Activated CD4-positive, alpha-beta T cell treated with anti-CD3 and anti-CD28 coated beads, Interleukin-2, Interleukin-4, amounts not matched to agents 100 ng/mL and 50 ng/mL, durations not matched to agents 16 hours and 8 hours (primary cell): ENCODE measurements at regions not wholly inside any gene's neighbourhood (a gene's known extent, or its start where the extent isn't known, plus 50 kb on each side); places are given as distances from the start of the nearest gene placed in this dataset.
"Not testable (repeated sequence)": the region's sequence is repeated elsewhere in the genome, so short reads cannot be mapped to it uniquely, and the experiment has no call there.

Source experiments
- DNase-seq: peaks from one replicate; pipeline ENCODE4 v3.0.0-alpha.2; 2020; ENCODE audit warnings: low spot score

DNA sequence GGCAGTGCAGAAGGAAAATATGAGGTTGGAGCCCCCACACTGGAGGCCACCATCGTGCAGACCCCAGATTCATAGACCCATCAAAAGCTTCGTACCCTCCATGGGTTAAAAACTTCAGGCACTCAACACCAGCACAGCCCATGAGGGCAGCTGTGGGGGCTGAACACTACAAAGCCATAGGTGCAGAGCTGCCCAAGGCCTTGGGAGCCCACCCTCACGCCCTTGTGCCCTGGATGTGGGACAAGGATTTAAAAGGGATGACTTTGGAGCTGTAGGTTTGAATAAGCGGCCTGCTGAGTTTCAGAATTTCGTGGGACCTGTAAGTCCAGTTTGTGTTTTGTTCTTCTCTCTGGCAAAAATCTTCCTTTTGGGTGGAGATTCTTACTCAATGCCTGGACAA, 747.6 kb downstream of the SPATA31A6 start:
- DNase-seq: not testable (repeated sequence)

DNA sequence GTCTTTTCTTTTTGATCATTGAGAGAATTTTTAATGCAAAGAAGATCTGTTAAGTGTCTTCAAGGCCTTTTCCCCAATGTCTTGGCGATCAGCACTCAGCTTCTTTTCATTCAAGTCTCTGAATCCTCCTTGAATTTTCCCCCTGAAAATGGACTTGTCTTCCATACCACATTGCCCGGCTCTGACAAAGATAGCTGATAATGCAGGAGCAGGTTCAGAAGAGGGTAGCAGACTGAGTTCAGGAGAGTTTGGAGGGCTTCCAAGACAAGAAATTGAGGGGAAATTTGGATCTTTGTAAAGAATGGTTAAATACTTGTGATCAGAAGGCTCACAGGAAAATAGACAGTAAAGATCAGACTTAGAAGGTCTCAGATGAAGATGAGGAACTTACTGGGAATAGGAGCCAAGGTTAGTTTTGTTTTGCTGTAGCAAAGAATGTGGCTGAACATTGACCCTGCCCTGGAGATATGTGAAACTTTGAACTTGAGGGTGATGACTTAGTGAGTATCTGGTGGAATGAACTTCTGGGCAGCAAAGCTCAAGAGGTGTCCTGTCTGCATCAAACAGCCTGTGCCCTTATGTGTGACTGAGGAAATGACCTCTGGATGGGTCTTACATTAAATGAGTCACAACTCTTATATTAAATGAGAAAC, 754.2 kb downstream of the SPATA31A6 start:
- DNase-seq: not testable (repeated sequence)

DNA sequence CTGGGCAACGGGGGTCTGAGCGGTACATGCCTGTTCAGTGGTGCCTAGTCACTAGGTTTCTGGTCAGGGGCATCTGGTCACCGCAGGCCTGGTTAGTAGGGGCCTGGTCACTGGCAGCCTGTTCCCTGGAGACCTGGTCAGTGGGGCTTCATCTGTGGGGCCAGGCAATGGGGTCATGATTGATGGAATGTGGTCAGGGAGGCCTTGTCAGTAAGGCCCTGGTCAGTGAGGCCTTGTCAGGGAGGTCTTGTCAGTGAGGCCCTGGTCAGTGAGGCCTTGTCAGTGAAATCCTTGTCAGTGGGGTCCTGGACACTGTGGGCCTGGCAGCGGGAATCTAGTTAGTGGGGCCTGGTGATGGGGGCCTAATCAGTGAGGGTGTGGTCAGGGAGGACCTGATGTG, 763.6 kb downstream of the SPATA31A6 start:
- not testable (repeated sequence) for DNase-seq

DNA sequence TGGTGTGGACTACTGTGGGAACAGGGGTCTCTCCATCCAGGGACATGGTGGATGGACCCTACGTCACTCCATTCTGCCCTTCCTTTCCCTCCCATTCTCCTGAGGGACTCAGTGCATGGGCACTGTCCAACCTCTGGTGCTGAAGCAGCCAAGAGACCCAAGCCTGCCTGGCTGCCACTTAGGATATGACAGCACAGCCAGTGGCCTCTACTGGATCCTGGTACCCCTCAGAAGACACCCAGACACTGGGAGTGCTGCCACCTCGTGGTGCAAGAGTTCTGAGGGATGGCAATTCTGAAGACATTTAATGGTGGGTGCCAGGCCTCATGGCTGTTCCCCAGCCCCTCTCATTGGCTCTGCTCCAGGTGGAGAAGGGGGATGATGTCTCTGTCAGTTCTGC, 767.8 kb downstream of the SPATA31A6 start:
- DNase-seq: peak; percentile 3

DNA sequence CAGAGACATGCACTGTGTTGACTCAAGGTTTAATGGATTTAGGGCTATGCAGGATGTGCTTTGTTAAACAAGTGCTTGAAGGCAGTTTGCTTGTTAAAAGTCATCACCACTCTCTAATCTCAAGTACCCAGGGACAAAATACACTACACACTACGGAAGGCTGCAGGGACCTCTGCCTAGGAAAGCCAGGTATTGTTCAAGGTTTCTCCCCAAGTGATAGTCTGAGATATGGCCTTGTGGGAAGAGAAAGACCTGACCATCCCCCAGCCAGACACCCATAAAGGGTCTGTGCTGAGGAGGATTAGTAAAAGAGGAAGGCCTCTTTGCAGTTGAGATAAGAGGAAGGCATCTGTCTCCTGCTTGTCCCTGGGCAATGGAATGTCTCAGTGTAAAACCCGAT, 781.7 kb downstream of the SPATA31A6 start:
- DNase-seq: not testable (repeated sequence)

DNA sequence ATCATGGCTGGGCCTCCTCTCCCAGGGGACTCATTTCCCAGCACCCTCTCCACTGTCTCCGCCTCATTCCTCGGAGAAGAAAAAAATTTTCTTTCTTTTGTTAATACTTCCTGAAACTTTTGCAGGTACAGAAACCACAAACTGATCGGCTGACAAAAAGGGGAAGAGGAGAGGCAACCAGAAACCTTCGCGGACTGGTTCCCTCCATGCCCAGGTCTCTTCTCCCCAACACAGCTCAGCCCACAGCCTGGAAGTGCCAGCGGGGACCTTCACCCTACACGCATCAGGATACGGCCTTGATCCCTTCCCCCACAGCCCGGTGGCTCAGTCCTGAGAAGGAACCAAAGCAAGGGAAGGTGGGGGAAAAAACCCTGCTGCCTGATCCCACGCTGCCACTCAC, 788.4 kb downstream of the SPATA31A6 start:
- DNase-seq: not testable (repeated sequence)

DNA sequence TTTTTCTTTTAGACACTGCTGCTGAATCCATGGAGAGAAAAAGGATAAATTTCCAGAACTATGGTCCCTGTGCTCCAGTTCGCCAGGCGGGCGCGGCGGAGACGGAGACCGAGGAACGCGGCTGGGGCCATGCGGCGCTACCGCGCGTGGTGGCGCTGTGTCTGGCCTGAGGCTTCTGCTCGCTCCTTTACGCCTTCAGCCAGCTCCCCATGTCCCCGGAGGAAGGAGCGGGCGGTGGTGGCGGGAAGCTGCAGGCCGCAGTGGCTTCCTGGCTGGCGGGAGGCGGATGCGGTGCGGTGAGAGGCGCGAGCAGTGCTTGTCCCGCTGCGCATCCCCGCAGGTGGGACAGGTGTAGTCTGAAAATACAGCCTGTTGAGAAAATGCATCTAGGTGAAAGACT, 791.3 kb downstream of the SPATA31A6 start:
- DNase-seq: not testable (repeated sequence)

DNA sequence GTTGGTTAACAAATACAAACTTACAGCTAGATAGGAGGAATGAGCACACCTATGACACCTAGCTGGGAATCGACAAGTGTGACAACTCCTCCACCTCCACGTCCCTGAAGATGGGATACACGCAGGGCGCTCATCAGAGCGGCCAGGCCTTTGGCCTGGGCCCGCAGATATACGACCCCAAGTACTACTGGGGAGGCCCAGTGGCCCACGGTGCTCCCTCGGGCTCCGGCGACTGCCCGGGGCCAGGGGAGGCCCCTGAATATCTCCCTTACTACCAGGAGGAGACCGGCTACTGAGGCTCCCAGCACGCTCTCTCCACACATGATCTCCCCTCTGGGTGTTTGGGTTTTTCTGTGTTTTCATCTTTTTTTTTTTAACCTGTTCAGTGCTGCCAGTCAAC, 801.3 kb downstream of the SPATA31A6 start:
- not testable (repeated sequence) for DNase-seq
